LNCAP (cell line): ENCODE measurements at regions not wholly inside any gene's neighbourhood (a gene's known extent, or its start where the extent isn't known, plus 50 kb on each side); places are given as distances from the start of the nearest gene placed in this dataset.

Experiments used
- CTCF ChIP-seq: fragments of 450-650 bp; IDR thresholded peaks from 2 replicates; pipeline ENCODE4 v1.5.1; 2017; ENCODE audit warnings: mild to moderate bottlenecking

GRCh38 chr6:114634016-114634415 lies 291.2 kb upstream of the HS3ST5 start:
- no peak for TF ChIP-seq CTCF

- TF ChIP-seq CTCF: no peak
Measured at GRCh38 chr6:114619621-114620200, 276.9 kb upstream of the HS3ST5 start.

GRCh38 chr6:114611696-114612095 lies 268.9 kb upstream of the HS3ST5 start:
- no peak for TF ChIP-seq CTCF

DNA sequence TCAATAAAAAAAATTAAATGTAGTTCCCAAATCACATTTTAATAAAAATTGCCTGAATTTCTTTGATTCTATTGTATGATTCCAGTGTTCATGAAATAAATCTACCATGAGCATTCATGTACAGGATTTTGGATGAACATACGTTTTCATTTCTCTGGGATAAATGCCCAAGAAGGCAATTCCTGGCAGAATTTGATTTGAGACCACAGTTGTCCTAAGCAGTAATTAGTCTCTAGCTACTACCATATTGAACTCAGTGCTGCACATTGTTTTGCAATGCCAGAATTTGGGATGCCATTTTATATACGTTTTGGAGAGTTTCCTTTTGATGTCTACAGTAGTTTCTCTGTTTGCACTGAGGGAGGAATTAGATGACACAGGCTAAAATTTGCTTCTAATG lies 265.3 kb upstream of the HS3ST5 start:
- no peak for TF ChIP-seq CTCF

GRCh38 chr6:114605656-114606055 lies 262.8 kb upstream of the HS3ST5 start:
- no peak for TF ChIP-seq CTCF

DNA sequence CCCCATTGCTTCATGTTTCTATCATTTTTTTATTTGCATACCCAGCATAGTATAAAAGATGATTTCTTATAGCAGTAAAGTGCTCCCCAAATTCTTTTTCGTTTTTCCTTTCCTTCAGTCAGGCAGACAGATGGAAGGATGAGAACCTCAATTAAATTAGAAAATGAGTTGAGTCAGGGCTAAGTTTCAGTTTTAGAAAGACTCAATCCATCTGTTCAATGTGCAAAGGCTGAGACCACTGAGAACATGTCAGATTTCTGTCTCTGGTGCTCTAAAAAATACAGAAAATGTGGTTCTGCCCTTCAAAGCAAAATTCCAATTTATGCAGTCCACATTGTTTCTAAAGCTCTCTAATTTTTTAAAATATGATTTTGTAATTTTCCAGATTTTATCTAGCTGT lies 257.6 kb upstream of the HS3ST5 start:
- no peak for TF ChIP-seq CTCF

GRCh38 chr6:114595591-114595990 lies 252.8 kb upstream of the HS3ST5 start:
- TF ChIP-seq CTCF: no peak

GRCh38 chr6:114595186-114595585 lies 252.4 kb upstream of the HS3ST5 start:
- no peak for TF ChIP-seq CTCF
